ENCODE measurements at regions not wholly inside any gene's neighbourhood (a gene's known extent, or its start where the extent isn't known, plus 50 kb on each side); places are given as distances from the start of the nearest gene placed in this dataset.

DNA sequence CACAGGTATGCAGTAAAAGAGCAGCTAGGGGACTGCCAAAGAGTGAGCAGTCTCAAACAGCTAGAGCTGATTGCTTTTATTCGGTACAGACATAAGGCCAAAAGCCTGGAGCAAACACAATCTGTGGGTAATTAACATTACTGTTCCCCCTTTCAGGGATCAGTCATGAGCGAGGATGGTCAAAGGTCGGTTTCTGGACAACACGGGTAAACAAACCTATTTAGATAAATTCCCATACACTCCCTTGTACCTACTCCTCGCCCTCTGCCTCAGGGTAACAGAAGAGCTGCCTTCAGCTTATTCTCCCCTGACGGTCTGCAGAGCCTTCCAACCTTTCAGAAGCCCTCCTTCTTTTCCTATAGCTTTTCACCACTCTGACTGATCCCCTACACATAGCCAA is 586.0 kb downstream of the SUCLG1 start:
- TF ChIP-seq, protein P1, sequence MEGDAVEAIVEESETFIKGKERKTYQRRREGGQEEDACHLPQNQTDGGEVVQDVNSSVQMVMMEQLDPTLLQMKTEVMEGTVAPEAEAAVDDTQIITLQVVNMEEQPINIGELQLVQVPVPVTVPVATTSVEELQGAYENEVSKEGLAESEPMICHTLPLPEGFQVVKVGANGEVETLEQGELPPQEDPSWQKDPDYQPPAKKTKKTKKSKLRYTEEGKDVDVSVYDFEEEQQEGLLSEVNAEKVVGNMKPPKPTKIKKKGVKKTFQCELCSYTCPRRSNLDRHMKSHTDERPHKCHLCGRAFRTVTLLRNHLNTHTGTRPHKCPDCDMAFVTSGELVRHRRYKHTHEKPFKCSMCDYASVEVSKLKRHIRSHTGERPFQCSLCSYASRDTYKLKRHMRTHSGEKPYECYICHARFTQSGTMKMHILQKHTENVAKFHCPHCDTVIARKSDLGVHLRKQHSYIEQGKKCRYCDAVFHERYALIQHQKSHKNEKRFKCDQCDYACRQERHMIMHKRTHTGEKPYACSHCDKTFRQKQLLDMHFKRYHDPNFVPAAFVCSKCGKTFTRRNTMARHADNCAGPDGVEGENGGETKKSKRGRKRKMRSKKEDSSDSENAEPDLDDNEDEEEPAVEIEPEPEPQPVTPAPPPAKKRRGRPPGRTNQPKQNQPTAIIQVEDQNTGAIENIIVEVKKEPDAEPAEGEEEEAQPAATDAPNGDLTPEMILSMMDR (conservative IDR thresholded peaks at IDR 0.05; ENCODE audit: low read depth, low read length), result no peak
- no peak for TF ChIP-seq EZH2 (IDR thresholded peaks at IDR 0.05; ENCODE audit: borderline replicate concordance, low read depth, low read length, poor library complexity, severe bottlenecking)

Data from A673 (cell line).